ENCODE measurements at regions not wholly inside any gene's neighbourhood (a gene's known extent, or its start where the extent isn't known, plus 50 kb on each side); places are given as distances from the start of the nearest gene placed in this dataset.

GRCh38 chr7:106772655-106773108 lies 92.4 kb upstream of the PIK3CG start:
- H3K27ac ChIP-seq = no peak overlapping the region
- TF ChIP-seq, protein P1, sequence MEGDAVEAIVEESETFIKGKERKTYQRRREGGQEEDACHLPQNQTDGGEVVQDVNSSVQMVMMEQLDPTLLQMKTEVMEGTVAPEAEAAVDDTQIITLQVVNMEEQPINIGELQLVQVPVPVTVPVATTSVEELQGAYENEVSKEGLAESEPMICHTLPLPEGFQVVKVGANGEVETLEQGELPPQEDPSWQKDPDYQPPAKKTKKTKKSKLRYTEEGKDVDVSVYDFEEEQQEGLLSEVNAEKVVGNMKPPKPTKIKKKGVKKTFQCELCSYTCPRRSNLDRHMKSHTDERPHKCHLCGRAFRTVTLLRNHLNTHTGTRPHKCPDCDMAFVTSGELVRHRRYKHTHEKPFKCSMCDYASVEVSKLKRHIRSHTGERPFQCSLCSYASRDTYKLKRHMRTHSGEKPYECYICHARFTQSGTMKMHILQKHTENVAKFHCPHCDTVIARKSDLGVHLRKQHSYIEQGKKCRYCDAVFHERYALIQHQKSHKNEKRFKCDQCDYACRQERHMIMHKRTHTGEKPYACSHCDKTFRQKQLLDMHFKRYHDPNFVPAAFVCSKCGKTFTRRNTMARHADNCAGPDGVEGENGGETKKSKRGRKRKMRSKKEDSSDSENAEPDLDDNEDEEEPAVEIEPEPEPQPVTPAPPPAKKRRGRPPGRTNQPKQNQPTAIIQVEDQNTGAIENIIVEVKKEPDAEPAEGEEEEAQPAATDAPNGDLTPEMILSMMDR (IDR thresholded peaks at IDR 0.05) = no peak
- H3K4me3 ChIP-seq = no peak overlapping the region
- DNase-seq (ENCODE audit: low spot score) = no peak

DNA sequence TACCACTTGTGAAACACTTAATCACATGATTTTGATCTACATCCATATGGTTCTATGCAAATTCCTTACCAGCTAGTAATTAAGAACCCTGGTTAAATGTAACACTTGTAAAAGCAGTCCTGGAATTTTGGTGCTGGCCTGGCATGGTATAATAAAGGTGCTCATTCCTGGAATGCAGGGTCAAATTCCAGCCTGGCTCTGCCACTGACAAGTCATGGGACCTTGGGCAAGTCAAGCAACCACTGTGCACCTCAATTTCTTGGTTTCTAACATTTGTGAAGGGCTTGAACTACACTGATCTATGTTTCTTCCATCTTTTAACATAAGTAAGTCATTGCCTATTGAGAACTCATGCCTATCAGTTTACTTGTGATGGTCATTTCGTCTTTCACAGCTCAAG lies 91.9 kb upstream of the PIK3CG start:
- no peak for DNase-seq (ENCODE audit: low spot score)
- Histone ChIP-seq H3K4me3 (no peak overlapping the region), H3K27ac (no peak overlapping the region)
- TF ChIP-seq, protein P1 (IDR thresholded peaks at IDR 0.05) = no peak

- Histone ChIP-seq H3K27ac (no peak overlapping the region), H3K4me3 (no peak overlapping the region)
- DNase-seq (ENCODE audit: low spot score) = no peak
Observed at GRCh38 chr7:106773721-106774120, 91.4 kb upstream of the PIK3CG start.

GRCh38 chr7:106774213-106774767 lies 90.8 kb upstream of the PIK3CG start:
- TF ChIP-seq, protein P1 (IDR thresholded peaks at IDR 0.05) = no peak
- H3K27ac ChIP-seq = no peak overlapping the region
- no peak overlapping the region for H3K4me3 ChIP-seq
- DNase-seq (ENCODE audit: low spot score) = no peak

More at GRCh38 chr7:106773721-106774120, 91.4 kb upstream of the PIK3CG start:
- TF ChIP-seq, protein P1 (IDR thresholded peaks at IDR 0.05) = no peak

GRCh38 chr7:106774768-106775551 lies 90.1 kb upstream of the PIK3CG start:
- H3K27ac ChIP-seq = no peak overlapping the region
- H3K4me3 ChIP-seq = no peak overlapping the region
- DNase-seq (ENCODE audit: low spot score) = no peak
- TF ChIP-seq, protein P1 (IDR thresholded peaks at IDR 0.05) = no peak

- no peak for DNase-seq (ENCODE audit: low spot score)
- Histone ChIP-seq H3K4me3 (no peak overlapping the region), H3K27ac (no peak overlapping the region)
- TF ChIP-seq, protein P1 (IDR thresholded peaks at IDR 0.05) = no peak
Observed at GRCh38 chr7:106775552-106775936, 89.5 kb upstream of the PIK3CG start.
